IMR-90 (cell line): ENCODE measurements at regions not wholly inside any gene's neighbourhood (a gene's known extent, or its start where the extent isn't known, plus 50 kb on each side); places are given as distances from the start of the nearest gene placed in this dataset.

Source experiments
- BHLHE40 ChIP-seq: fragments of 150-350 bp; IDR thresholded peaks from 2 replicates; pipeline ENCODE4 v1.6.1; 2016; ENCODE audit warnings: mild to moderate bottlenecking, low read depth, low read length
- CEBPB ChIP-seq: IDR thresholded peaks from 2 replicates; pipeline ENCODE4 v1.6.1; 2012; ENCODE audit warnings: low read depth, low read length, improper control_type of control experiment
- CHD1 ChIP-seq: IDR thresholded peaks from 2 replicates; pipeline ENCODE4 v1.6.1; 2012; ENCODE audit warnings: low read depth, low read length, improper control_type of control experiment
- CTCF ChIP-seq: conservative IDR thresholded peaks from 2 replicates; pipeline ENCODE4 v1.5.1; 2012; ENCODE audit warnings: mild to moderate bottlenecking, low read depth, low read length, improper control_type of control experiment
- MAFK ChIP-seq: IDR thresholded peaks from 2 replicates; pipeline ENCODE4 v1.6.1; 2012; ENCODE audit warnings: low read depth, low read length, improper control_type of control experiment
- MAZ ChIP-seq: IDR thresholded peaks from 2 replicates; pipeline ENCODE4 v1.6.1; 2012; ENCODE audit warnings: low read depth, mild to moderate bottlenecking, low read length, improper control_type of control experiment, moderate library complexity, borderline replicate concordance
- MXI1 ChIP-seq: IDR thresholded peaks from 2 replicates; pipeline ENCODE4 v1.6.1; 2012; ENCODE audit warnings: low read depth, mild to moderate bottlenecking, low read length, moderate library complexity, borderline replicate concordance
- NFE2L2 ChIP-seq: fragments of 150-350 bp; IDR thresholded peaks from 2 replicates; pipeline ENCODE4 v1.6.1; 2016; ENCODE audit warnings: low read depth, mild to moderate bottlenecking, low read length
- POLR2A ChIP-seq: IDR thresholded peaks from 2 replicates; pipeline ENCODE4 v1.6.1; 2012; ENCODE audit warnings: mild to moderate bottlenecking, low read depth, low read length
- RAD21 ChIP-seq: IDR thresholded peaks from 2 replicates; pipeline ENCODE4 v1.6.1; 2012; ENCODE audit warnings: low read length, improper control_type of control experiment
- RCOR1 ChIP-seq: IDR thresholded peaks from 2 replicates; pipeline ENCODE4 v1.6.1; 2012; ENCODE audit warnings: mild to moderate bottlenecking, low read length, improper control_type of control experiment; ENCODE audit not compliant: insufficient replicate concordance
- TF ChIP-seq, protein P1 (sequence below): fragments of 150-350 bp; IDR thresholded peaks from 2 replicates; pipeline ENCODE4 v1.6.1; 2017; ENCODE audit warnings: mild to moderate bottlenecking, antibody characterized with exemption, low read length, low read depth
- TF ChIP-seq, protein P2 (sequence below): fragments of 150-350 bp; IDR thresholded peaks from 2 replicates; pipeline ENCODE4 v1.6.1; 2016; ENCODE audit warnings: low read depth, mild to moderate bottlenecking, low read length, moderate library complexity, borderline replicate concordance

GRCh38 chr10:78442836-78443550 lies 409.3 kb downstream of the RPS24 start:
- no peak for TF ChIP-seq MAFK
- TF ChIP-seq CTCF, result no peak
- no peak for TF ChIP-seq POLR2A
- no peak for TF ChIP-seq CEBPB
- TF ChIP-seq MXI1, result no peak
- TF ChIP-seq RCOR1, result no peak
- TF ChIP-seq, protein P1, sequence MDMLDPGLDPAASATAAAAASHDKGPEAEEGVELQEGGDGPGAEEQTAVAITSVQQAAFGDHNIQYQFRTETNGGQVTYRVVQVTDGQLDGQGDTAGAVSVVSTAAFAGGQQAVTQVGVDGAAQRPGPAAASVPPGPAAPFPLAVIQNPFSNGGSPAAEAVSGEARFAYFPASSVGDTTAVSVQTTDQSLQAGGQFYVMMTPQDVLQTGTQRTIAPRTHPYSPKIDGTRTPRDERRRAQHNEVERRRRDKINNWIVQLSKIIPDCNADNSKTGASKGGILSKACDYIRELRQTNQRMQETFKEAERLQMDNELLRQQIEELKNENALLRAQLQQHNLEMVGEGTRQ, result no peak
- TF ChIP-seq RAD21, result no peak
- no peak for TF ChIP-seq BHLHE40
- TF ChIP-seq NFE2L2, result no peak
- TF ChIP-seq, protein P2, sequence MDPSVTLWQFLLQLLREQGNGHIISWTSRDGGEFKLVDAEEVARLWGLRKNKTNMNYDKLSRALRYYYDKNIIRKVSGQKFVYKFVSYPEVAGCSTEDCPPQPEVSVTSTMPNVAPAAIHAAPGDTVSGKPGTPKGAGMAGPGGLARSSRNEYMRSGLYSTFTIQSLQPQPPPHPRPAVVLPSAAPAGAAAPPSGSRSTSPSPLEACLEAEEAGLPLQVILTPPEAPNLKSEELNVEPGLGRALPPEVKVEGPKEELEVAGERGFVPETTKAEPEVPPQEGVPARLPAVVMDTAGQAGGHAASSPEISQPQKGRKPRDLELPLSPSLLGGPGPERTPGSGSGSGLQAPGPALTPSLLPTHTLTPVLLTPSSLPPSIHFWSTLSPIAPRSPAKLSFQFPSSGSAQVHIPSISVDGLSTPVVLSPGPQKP, result no peak
- TF ChIP-seq CHD1, result no peak
- no peak for TF ChIP-seq MAZ
